ENCODE measurements at regions not wholly inside any gene's neighbourhood (a gene's known extent, or its start where the extent isn't known, plus 50 kb on each side); places are given as distances from the start of the nearest gene placed in this dataset.

DNA sequence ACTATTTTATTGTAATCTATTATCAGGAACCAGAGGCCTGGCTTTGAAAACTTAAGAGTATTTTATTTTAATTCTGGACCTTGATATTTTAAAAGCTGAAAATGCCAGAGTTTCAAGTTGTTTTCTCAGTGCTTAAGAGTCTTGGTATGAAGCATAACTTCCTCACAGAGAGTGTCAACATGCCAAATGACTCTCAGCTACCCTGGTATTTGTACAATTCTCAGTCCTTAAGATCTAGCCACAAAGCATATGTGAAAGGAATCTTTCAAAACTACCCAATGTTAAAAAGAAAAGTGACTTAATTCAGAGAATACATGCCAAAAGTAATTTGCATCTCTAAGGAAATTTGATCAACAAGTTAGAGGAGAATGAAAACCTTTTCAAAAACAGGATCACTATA, 171.9 kb downstream of the DKK2 start:
- TF ChIP-seq ZBTB7A (IDR thresholded peaks at IDR 0.05; ENCODE audit: low read depth) (no peak), TAF1 (IDR thresholded peaks at IDR 0.05; ENCODE audit: low read depth) (no peak), CREB1 (IDR thresholded peaks at IDR 0.05; ENCODE audit: low read depth) (no peak), EP300 (IDR thresholded peaks at IDR 0.05; ENCODE audit: borderline replicate concordance) (no peak), EGR1 (IDR thresholded peaks at IDR 0.05) (no peak), MAX (IDR thresholded peaks at IDR 0.05) (no peak), RAD21 (IDR thresholded peaks at IDR 0.05; ENCODE audit: low read depth) (no peak), TCF12 (IDR thresholded peaks at IDR 0.05; ENCODE audit: low read depth) (no peak), YY1 (IDR thresholded peaks at IDR 0.05; ENCODE audit: low read depth) (no peak)
- TF ChIP-seq, protein P1, sequence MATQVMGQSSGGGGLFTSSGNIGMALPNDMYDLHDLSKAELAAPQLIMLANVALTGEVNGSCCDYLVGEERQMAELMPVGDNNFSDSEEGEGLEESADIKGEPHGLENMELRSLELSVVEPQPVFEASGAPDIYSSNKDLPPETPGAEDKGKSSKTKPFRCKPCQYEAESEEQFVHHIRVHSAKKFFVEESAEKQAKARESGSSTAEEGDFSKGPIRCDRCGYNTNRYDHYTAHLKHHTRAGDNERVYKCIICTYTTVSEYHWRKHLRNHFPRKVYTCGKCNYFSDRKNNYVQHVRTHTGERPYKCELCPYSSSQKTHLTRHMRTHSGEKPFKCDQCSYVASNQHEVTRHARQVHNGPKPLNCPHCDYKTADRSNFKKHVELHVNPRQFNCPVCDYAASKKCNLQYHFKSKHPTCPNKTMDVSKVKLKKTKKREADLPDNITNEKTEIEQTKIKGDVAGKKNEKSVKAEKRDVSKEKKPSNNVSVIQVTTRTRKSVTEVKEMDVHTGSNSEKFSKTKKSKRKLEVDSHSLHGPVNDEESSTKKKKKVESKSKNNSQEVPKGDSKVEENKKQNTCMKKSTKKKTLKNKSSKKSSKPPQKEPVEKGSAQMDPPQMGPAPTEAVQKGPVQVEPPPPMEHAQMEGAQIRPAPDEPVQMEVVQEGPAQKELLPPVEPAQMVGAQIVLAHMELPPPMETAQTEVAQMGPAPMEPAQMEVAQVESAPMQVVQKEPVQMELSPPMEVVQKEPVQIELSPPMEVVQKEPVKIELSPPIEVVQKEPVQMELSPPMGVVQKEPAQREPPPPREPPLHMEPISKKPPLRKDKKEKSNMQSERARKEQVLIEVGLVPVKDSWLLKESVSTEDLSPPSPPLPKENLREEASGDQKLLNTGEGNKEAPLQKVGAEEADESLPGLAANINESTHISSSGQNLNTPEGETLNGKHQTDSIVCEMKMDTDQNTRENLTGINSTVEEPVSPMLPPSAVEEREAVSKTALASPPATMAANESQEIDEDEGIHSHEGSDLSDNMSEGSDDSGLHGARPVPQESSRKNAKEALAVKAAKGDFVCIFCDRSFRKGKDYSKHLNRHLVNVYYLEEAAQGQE (IDR thresholded peaks at IDR 0.05; ENCODE audit: low read depth) = no peak

All from Ishikawa (cell line).